ENCODE measurements at regions not wholly inside any gene's neighbourhood (a gene's known extent, or its start where the extent isn't known, plus 50 kb on each side); places are given as distances from the start of the nearest gene placed in this dataset.

DNA sequence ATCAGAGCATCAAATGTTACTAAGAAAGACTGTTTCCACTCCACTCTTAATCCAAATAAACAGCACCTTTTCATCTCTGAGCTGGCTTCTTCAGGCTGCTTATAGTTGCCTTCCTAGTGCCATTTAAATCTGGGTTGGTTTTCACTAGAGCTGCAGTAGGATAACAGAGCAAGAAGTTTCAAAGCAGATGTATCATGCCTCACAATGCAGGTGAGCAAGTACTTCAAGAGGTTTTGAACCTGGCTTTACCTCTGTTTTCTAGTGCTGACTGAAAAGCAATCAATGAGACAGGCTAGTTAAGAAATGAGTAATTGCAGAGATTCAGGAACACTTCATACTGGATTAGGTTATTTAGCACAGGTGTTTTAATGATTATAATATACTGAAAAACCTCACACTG is 147.7 kb upstream of the SATB1 start:
- TF ChIP-seq, protein P1, sequence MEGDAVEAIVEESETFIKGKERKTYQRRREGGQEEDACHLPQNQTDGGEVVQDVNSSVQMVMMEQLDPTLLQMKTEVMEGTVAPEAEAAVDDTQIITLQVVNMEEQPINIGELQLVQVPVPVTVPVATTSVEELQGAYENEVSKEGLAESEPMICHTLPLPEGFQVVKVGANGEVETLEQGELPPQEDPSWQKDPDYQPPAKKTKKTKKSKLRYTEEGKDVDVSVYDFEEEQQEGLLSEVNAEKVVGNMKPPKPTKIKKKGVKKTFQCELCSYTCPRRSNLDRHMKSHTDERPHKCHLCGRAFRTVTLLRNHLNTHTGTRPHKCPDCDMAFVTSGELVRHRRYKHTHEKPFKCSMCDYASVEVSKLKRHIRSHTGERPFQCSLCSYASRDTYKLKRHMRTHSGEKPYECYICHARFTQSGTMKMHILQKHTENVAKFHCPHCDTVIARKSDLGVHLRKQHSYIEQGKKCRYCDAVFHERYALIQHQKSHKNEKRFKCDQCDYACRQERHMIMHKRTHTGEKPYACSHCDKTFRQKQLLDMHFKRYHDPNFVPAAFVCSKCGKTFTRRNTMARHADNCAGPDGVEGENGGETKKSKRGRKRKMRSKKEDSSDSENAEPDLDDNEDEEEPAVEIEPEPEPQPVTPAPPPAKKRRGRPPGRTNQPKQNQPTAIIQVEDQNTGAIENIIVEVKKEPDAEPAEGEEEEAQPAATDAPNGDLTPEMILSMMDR (IDR thresholded peaks at IDR 0.05; ENCODE audit: extremely low read depth, missing control alignments) = no peak
- no peak for DNase-seq (ENCODE audit: low spot score)

DNA sequence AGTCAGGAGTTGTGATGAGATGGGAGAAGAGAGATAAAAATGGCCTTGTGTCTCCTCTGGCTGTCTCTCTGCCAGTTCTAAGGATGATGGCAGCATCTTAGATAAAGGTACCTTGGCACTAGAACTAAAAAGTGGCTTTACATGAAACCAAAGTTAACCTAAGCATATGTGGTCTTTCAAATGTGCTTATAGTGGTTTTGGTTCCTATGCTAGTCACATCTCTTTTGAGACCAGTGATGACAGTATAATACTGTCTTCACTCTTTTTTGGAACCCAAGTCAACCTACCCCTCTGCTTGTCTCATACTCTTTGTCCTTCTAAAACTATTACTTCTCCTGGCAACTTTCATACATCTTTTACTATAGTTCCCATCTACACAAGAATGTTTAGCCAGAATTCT is 142.2 kb upstream of the SATB1 start:
- DNase-seq (ENCODE audit: low spot score) = no peak
- TF ChIP-seq, protein P1 (IDR thresholded peaks at IDR 0.05; ENCODE audit: extremely low read depth, missing control alignments) = no peak

DNA sequence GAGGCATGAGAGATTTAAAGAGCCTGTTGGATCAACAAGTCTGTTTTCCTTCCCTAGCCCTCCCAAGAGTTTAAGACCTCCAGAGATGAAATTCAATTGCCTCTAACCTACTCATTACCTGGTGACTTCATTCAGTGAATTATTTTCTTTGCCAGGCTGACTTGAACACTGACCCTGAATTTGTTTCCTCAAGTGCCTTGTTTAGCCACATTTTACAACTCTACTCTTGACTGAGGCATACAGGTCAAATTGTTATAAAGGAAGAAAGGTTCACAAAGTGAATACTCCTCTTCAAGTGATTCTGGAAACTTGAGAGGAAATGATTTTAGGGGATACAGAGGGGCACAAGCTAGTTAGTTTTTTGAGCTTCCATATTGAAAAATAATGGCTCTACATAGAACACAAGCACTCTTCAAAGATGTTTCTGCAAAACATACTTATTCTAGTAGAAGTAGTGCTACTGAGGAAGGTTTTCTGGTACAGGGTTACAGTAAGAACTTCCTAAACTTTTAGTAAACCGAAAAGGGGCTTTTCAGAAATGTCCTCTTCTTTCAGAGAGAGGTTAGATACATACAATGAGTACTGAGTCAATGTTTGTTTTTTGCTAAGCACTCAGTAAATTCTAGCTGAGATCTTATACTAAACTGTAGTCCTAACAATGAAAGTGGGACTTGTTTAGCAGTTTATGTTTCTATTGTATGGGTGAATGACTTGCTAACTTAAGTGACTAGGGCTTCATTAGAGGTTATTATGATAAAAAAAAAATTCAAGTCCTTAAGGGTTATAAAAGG is 137.4 kb upstream of the SATB1 start:
- TF ChIP-seq, protein P1 (IDR thresholded peaks at IDR 0.05; ENCODE audit: extremely low read depth, missing control alignments) = no peak
- DNase-seq (ENCODE audit: low spot score) = no peak

DNA sequence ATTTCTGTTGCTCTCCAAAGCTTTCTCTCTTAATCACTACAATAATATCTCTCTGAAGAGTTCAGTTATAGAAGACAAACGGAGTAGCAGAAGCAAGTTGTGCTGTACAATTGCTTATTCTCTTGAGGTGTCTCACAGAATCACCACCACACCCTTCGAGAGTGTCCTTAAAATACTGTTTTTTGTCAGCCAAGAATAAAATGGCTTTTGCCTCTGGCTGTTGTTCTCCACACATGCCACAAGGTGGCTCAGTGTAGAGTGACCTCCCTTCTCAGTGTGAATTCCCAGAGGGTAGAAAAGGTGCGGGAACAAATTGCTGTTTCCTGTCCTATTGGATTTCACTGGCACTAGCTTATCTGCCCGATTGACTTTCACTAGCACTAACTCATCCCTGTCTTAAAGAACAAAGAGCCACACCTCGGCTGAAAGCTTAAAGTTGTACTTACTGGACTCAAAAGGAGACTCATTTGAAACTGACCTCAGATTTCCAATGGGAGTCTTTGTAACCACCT is 134.2 kb upstream of the SATB1 start:
- TF ChIP-seq, protein P1 (IDR thresholded peaks at IDR 0.05; ENCODE audit: extremely low read depth, missing control alignments) = peak; percentile 77
- DNase-seq (ENCODE audit: low spot score) = peak; percentile 35

DNA sequence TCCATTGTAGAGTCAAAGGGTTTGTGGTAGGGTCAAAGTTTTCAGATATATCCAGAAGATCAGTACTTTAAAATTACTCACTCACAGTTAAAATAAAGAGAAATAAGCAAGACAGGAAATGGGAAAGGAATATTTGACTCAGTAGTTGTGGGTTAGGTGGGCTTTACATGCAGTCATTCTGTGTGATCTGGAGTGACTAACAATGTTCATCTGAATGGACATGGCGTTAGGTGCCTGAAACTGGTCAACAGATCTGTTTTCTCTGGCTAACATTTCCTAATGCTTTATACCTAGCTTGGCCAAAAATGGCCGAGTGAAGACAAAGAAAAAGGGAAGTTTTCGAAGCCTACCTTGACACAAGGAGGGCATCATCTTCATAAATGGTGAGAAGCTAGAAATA is 133.4 kb upstream of the SATB1 start:
- TF ChIP-seq, protein P1 (IDR thresholded peaks at IDR 0.05; ENCODE audit: extremely low read depth, missing control alignments) = no peak
- no peak for DNase-seq (ENCODE audit: low spot score)

DNA sequence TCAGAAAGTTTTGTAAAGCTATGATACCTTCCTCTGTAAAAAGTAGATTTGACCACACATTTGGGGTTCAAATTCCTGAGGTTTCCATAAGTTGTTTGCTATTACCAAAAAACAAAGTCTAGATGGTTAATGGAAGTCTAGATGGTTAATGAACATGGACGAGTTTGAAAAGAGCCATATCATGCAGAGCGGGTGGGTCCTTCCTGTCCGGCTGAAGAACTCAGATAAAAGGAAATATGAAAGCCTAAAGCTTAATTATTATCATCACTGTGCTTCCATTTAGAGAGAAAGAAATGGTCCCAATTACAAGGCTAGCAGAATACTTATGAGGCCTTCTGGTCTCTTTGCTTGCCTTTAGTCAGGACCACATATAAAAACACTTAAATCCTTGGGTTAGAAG is 132.1 kb upstream of the SATB1 start:
- TF ChIP-seq, protein P1 (IDR thresholded peaks at IDR 0.05; ENCODE audit: extremely low read depth, missing control alignments) = no peak
- DNase-seq (ENCODE audit: low spot score) = no peak

DNA sequence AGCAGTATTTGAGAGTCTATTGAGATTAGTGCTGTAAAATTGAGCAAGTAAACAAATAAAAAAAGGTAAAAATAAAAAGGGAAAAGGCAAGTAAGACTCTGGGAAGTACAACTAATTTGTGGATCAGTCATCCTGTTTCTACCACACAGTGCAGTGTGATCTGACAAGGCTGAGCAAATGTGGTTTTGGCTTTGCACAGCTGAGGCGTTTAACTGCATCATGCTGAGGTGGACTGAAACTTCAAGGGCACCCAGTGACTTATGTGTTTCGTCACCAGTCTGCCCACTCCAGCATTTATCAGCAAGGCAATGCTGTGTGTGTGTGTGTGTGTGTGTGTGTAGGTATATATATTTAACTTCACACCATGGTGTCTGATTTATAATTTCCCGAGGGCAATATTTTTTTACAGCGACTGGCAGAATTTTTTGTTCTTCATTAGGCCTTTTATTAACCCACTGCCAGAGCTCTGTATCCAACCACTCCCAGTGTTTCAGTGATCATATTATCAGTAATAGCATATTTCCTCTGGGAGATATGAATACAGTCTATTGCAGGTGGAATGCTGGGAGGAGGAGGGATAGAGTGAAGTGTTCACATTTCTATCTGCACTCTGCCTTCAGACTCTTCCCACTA is 131.5 kb upstream of the SATB1 start:
- no peak for DNase-seq (ENCODE audit: low spot score)
- TF ChIP-seq, protein P1 (IDR thresholded peaks at IDR 0.05; ENCODE audit: extremely low read depth, missing control alignments) = no peak
